ENCODE measurements at regions not wholly inside any gene's neighbourhood (a gene's known extent, or its start where the extent isn't known, plus 50 kb on each side); places are given as distances from the start of the nearest gene placed in this dataset.

DNA sequence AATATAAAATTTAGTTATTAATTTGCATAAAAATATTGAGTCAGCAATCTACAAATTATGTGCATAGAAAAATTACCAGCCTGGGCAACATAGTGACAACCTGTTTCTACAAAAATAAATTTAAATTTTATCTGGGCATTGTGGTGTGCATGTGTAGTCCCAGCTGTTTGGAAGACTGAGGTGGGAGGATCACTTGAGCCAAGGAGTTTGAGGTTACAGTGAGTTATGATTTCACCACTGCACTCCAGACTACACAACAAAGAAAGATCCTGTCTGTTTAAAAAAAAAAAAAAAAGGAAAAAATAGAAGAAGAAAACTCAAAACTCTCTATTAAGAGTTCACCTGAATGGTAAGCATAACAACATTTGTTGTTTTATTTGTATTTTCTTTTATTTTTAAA, 1048.4 kb upstream of the CDH2 start:
- no peak for DNase-seq
- no peak for TF ChIP-seq POLR2A (IDR thresholded peaks at IDR 0.05)
- TF ChIP-seq, protein P1, sequence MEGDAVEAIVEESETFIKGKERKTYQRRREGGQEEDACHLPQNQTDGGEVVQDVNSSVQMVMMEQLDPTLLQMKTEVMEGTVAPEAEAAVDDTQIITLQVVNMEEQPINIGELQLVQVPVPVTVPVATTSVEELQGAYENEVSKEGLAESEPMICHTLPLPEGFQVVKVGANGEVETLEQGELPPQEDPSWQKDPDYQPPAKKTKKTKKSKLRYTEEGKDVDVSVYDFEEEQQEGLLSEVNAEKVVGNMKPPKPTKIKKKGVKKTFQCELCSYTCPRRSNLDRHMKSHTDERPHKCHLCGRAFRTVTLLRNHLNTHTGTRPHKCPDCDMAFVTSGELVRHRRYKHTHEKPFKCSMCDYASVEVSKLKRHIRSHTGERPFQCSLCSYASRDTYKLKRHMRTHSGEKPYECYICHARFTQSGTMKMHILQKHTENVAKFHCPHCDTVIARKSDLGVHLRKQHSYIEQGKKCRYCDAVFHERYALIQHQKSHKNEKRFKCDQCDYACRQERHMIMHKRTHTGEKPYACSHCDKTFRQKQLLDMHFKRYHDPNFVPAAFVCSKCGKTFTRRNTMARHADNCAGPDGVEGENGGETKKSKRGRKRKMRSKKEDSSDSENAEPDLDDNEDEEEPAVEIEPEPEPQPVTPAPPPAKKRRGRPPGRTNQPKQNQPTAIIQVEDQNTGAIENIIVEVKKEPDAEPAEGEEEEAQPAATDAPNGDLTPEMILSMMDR (IDR thresholded peaks at IDR 0.05) = no peak
- no peaks in the 10 kb centered on the region for H3K4me1 ChIP-seq
- no peak overlapping the region for H3K27ac ChIP-seq
- no peaks in the 10 kb centered on the region for H3K36me3 ChIP-seq
- no peaks in the 10 kb centered on the region for H3K9me3 ChIP-seq
- intact Hi-C loops (cut with DNase I; ENCODE audit: low total_unique reads) = no loop called here
- no peak overlapping the region for H3K4me3 ChIP-seq
- no peaks in the 10 kb centered on the region for H3K27me3 ChIP-seq

DNA sequence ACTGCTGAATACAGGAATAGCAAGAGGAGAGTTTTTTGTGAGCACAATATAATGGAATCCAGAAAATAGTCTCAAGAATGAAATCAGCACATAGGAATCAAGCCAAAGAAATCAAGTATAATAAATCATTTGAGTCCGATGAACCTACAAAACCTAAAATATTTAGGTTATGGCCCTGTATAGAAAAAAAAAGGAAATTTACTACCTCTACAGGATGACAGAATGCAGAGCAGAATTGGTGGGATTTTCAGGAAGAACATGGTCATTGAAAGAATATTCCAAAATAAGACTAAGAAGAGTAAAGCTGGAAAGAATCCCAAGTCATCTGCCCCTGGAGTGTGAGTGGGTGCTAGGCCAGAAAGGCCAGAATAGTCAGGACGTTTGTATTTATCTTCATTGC, 1041.2 kb upstream of the CDH2 start:
- Histone ChIP-seq H3K4me1 (no peaks in the 10 kb centered on the region), H3K27ac (no peak overlapping the region), H3K9me3 (no peaks in the 10 kb centered on the region), H3K36me3 (no peaks in the 10 kb centered on the region), H3K27me3 (no peaks in the 10 kb centered on the region), H3K4me3 (no peak overlapping the region)
- TF ChIP-seq POLR2A (IDR thresholded peaks at IDR 0.05) = no peak
- TF ChIP-seq, protein P1 (IDR thresholded peaks at IDR 0.05) = no peak
- intact Hi-C loops (cut with DNase I; ENCODE audit: low total_unique reads) = no loop called here
- DNase-seq = no peak

DNA sequence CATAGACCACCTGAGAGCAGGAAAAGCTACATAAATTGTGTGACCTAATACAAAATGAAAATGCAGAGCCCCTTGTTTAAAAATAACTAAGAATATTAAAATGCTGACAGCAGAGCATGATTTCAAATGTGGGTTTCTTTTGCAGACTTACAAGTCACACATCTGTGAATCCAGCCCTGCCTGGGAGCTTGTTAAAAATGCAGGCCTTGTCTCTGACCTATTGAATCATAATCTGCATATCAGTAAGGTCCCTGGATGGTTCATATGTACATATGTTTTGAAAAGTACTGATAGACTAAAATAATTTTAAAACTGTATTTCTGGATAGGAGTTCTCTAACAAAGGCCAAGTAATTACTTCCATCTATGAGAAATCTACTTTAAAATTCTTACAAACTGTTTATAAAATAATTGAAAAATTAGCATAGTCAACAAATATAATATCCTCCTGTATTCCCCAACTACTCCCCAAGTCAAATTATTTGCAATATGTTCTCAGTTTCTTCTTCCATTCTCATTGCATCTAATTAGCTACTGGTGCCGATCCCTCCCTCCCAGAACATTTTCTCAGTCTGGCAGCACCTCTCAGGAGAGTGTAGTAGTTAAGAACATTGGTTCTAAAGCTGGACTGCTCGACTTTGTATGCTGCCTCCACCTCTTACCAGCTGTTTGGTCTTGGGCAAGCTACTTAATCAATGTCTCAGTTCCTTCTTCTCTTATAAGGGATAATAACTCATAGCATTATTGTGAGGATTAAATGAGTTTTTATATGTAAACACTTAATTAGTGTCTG, 1040.4 kb upstream of the CDH2 start:
- TF ChIP-seq POLR2A (IDR thresholded peaks at IDR 0.05) = no peak
- TF ChIP-seq, protein P1 (IDR thresholded peaks at IDR 0.05) = no peak
- intact Hi-C loops (cut with DNase I; ENCODE audit: low total_unique reads) = no loop called here
- no peak overlapping the region for H3K27ac ChIP-seq

DNA sequence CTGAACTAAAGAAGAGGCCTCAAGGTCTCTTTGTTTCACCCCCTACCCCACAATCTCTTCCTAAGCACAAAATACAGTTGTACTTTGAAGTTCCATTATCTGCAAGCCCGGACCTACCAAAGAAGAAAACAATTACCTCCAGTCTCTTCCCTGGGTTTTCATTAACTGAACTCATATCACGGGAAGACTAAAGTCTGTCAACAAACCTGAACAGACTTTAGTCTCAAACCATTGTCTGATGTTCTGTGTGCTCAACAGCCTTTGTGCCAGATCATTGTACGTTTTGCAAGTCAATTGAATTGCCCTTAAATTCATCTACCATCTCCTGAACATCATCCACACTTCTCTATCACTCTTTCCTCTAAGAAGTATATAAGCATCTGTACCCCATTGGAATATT, 1021.9 kb upstream of the CDH2 start:
- Histone ChIP-seq H3K36me3 (no peaks in the 10 kb centered on the region), H3K4me1 (no peaks in the 10 kb centered on the region), H3K9me3 (no peaks in the 10 kb centered on the region), H3K27ac (no peak overlapping the region), H3K27me3 (no peaks in the 10 kb centered on the region), H3K4me3 (no peak overlapping the region)
- intact Hi-C loops (cut with DNase I; ENCODE audit: low total_unique reads) = no loop called here
- TF ChIP-seq, protein P1 (IDR thresholded peaks at IDR 0.05) = no peak
- TF ChIP-seq POLR2A (IDR thresholded peaks at IDR 0.05) = no peak
- no peak for DNase-seq

More for the DNA sequence above, 1040.4 kb upstream of the CDH2 start:
- H3K27me3 ChIP-seq = no peaks in the 10 kb centered on the region
- H3K36me3 ChIP-seq = no peaks in the 10 kb centered on the region
- no peak overlapping the region for H3K4me3 ChIP-seq
- no peaks in the 10 kb centered on the region for H3K9me3 ChIP-seq
- no peaks in the 10 kb centered on the region for H3K4me1 ChIP-seq
- DNase-seq = no peak

DNA sequence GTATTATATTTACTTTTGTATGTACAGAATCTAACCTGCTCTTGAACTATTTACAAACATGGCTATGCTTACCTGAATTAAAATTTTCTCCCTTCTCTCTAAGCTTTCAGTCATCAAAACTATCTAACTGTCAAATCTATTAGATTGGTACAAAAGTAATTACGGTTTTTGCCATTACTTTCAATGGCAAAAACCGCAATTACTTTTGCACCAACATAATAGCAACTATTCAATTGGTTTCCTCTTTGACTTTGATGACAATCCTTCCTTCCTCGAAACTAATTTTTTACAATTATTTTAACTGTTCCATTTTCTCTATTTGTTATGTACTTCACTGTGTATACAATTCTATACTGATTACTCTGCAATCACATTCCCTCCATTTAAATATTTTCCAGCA, 1019.4 kb upstream of the CDH2 start:
- no peak for DNase-seq
- no peak for TF ChIP-seq POLR2A (IDR thresholded peaks at IDR 0.05)
- TF ChIP-seq, protein P1 (IDR thresholded peaks at IDR 0.05) = no peak
- Histone ChIP-seq H3K27me3 (no peaks in the 10 kb centered on the region), H3K36me3 (no peaks in the 10 kb centered on the region), H3K4me1 (no peaks in the 10 kb centered on the region), H3K9me3 (no peaks in the 10 kb centered on the region), H3K27ac (no peak overlapping the region), H3K4me3 (no peak overlapping the region)
- intact Hi-C loops (cut with DNase I; ENCODE audit: low total_unique reads) = no loop called here

Data from uterus (tissue), 3 donors.